Hematopoietic multipotent progenitor cell treated with erythropoietin and hydrocortisone succinate and interleukin-3 and kit ligand, for 6 days (in vitro differentiated cells): ENCODE measurements at regions not wholly inside any gene's neighbourhood (a gene's known extent, or its start where the extent isn't known, plus 50 kb on each side); places are given as distances from the start of the nearest gene placed in this dataset.

Experiments
- DNase-seq: peaks from one replicate; pipeline ENCODE4 v3.0.0-alpha.2; 2015

DNA sequence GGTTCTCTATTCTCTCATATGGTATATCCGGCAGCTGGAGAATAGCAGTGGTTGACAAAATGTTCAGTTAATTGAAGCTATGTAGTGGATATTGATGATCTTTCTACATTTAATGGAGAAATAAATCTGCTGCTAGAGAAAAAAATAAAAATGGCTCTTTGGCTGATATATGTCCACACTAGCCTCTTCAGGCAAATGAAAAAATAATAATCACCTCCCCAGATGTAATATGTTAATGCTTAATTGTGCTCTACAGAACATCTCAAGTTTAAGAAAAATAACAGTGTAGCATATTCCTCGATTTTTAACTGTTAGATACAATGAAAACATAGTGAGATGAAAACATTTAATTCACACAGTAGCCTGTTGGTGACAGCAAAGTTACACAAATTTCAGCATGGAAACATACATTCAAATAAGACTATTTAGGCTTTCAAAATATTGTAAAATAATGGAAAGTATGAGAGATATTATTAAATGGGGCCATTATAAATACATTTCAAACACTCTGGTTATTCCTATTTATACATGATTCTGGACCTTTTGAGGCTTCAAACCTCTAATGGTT, 543.0 kb downstream of the MAT2B start:
- DNase-seq: no peak

DNA sequence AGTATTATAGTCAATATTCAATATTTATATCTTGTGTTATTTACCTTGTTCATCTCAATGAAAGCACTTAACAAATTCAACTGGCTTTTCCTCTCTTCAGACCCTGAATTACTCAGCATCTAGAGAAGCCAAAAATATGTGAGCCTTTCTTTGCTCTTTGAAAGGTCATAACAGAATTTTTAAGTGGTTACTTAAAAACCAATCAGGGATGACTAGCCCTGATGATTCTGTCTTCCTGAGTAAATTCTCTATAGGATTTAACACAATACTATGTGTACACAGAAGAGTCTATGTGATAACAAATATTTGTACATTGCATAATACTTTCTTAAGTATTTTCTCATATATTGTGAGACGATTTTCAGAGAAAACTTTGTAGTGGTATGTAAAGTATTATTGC, 546.3 kb downstream of the MAT2B start:
- no peak for DNase-seq

- no peak for DNase-seq
Measured at GRCh38 chr5:164052536-164053093, 547.2 kb downstream of the MAT2B start.

DNA sequence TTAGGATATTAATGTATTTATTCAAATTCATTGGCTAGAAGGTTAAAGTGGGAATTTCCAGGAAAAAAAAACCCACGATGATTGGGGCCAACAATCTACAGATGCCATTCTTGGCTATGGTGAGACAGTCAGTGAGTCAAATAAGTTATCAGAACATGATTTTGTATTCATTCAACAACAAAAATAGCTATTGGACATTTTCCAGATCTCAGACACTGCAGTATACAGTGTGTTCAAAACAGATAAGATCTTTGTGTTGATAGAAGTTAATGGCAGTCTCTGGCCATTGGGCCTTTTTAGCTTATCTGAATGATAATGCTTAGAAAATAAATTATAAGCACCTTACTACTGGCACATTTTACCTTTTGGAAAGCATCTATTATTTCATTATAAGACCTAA, 547.7 kb downstream of the MAT2B start:
- DNase-seq: no peak

- DNase-seq: no peak
Measured at GRCh38 chr5:164054461-164054860, 549.0 kb downstream of the MAT2B start.

DNA sequence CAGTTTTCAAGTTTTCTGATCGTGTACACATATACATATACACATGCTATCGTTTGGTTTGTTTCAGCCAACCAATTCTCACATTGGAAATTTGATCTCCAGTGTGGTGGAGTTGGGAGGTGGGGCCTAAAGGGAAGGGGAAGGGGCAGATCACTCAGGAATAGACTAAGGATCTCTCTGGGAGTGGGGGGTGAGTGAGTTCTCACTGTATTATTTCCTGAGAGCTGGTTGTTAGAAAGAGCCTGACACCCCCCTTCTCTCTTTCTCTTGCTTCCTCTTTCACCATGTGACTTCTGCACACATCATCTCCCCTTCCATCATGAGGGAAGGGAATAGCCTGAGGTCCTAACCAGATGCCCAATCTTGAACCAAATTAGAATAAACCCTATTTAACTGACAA, 551.7 kb downstream of the MAT2B start:
- no peak for DNase-seq

DNA sequence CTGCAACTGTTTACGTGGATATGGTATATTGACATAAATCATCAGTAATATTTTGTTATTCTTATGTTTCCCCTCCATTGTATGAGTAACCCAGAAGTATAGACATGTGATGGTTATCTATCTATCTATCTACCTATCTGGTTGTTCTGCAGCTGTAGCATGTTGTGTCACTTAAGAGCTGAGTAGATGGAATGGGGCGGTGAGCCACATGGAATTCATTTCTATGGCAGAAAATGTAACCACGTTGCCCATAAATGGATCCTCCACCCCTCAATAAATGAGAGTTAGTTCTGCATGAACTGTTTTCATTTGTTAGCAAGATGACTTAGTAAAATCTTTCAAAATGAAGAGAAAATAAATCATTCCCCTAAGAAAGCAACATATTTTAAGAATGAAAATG, 553.2 kb downstream of the MAT2B start:
- DNase-seq: no peak

DNA sequence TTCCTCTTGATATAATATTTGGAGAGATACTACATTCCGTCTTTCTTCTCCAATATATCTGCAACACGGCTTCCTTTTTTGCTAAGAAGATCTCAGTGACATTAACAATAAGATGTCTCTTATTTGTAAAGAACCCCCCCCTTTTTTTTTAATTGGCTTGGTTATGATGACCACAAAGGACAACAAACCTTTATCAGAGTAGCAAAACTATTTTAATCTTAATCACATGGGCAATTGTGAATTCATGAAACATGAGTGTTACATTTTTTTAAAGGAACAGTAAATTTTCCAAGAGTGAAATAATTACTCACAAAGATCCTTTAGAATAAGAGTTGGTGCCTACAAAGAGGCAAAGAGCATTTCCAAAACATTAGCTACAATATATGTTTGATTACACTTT, 554.1 kb downstream of the MAT2B start:
- no peak for DNase-seq

GRCh38 chr5:164060786-164061355, 555.5 kb downstream of the MAT2B start:
- no peak for DNase-seq

DNA sequence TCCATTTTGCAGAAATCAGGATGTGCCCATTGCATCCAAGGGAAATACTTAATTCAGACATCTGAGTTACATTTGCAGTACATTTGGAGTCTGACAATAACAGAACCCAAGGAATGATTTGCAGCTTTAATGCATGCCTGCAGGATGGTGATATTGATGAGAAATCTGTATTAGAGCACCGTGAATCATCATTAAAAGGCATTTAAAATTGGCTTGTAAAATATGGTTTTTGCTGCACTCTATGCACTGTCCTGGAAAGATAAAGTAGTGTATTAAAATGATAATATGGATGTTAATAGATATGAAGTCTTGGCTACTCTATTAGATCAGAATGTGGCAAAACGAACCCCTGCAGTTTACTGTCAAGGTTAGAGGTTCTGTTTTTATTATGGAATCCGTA, 556.9 kb downstream of the MAT2B start:
- no peak for DNase-seq

GRCh38 chr5:164065266-164065665, 559.8 kb downstream of the MAT2B start:
- DNase-seq: no peak

GRCh38 chr5:164071671-164072070, 566.3 kb downstream of the MAT2B start:
- DNase-seq: no peak

DNA sequence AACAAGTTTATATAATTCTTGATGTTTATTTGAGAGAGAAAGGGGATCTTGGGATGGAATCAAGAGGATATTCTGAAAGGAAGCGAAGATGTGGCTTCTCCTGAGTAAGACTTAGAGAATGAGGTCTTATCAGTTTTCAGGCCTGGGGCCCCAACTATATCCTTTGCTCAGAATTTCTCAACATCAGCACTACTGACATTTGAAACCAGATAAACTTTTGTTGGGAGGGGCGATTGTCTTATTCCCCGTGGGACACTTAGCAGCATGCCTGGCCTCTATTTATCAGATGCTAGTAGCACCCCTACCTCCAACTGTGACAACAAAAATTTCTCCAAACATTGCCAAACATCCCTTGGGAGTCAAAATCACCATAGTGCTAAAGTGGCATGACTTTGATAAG, 567.7 kb downstream of the MAT2B start:
- no peak for DNase-seq

GRCh38 chr5:164076556-164076955, 571.1 kb downstream of the MAT2B start:
- no peak for DNase-seq

- DNase-seq: no peak
Measured at GRCh38 chr5:164090358-164090757, 584.9 kb downstream of the MAT2B start.

DNA sequence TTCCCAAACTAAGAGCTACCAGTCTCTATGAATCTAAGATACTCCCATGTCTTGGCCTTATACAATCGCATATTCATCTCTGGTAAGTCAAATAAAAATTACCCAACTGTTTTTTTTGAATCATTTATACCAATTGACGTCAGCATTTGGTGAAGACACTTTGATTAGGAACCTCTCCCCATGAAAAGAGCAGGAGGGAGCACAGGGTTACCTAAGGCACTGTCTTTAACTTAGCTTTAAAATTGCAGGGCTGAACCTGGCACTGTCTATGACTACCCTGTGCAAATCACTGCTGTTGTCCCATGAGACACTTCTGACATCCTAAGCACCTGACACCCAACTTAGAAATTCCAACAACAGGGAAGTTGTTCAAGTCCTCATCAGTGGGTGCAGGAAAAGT, 586.4 kb downstream of the MAT2B start:
- no peak for DNase-seq

GRCh38 chr5:164094291-164094690, 588.9 kb downstream of the MAT2B start:
- DNase-seq: no peak

DNA sequence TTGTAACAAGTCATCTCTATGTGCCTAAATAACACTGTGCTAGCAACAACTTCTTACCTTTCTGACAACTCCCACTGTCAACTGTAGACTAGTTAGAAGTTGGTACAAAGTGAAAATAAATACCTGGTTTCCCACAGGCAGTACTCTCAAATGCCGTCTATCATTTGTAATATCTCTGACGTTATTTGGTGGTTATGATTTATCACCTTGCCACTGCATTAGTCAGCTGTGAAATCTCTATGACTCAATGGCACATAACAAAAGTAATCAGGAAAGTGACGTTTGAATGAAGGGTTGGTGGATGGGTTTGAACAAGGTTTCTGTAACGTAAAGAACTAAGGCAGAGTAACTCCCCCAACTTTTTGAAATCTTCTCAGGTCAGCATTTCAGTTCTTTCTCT, 592.3 kb downstream of the MAT2B start:
- DNase-seq: no peak

DNA sequence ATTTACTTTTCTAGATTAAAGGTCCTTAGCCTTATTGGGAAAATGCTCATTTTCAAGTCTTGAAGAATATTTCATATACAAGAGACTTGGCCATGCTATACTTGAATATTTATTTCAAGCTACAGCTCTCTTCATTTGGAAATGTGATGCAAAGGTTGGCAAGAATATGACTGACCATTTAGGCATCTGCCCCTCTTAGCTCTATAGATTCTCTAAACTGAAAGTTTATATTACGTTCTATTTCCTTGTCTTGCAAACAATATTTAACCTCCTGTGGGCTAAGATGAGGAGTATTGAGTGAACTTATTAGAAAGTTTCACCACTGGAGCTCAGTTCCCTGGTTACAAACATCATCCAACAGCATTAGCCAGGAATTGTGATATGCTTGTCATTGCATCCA, 593.1 kb downstream of the MAT2B start:
- no peak for DNase-seq

- DNase-seq: no peak
Measured at GRCh38 chr5:164098979-164099378, 593.6 kb downstream of the MAT2B start.

DNA sequence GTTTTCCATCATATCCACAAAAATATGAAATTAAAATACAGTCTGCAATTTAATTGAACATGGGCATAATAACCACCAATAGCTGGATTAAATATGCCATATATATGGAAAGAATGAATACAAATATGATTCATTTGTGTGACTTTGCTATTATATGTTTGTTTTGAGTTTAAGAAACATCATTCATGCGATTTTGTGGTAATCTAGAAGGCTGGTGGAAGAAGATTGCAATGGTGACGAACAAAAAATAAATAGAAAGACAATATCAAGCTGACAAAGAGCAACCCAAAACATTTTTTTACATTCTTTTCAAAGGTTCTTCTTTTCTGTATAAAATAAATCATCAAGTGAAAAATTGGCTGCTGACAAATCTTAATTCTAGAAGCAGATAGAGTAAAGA, 610.0 kb downstream of the MAT2B start:
- no peak for DNase-seq

- DNase-seq: no peak
Measured at GRCh38 chr5:164119806-164120447, 614.5 kb downstream of the MAT2B start.

DNA sequence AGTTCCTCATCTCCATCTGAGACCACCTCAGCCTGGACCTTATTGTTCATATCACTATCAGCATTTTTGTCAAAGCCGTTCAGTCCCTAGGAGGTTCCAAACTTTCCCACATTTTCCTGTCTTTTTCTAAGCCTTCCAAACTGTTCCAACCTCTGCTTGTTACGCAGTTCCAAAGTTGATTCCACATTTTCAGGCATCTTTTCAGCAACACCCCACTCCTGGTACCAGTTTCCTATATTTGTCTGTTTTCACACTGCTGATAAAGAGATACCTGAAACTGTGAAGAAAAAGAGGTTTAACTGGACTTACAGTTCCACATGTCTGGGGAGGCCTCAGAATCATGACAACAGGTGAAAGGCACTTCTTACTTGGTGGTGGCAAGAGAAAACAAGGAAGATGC, 622.1 kb downstream of the MAT2B start:
- DNase-seq: no peak

GRCh38 chr5:164132358-164132757, 626.9 kb downstream of the MAT2B start:
- no peak for DNase-seq

GRCh38 chr5:164137095-164137494, 631.7 kb downstream of the MAT2B start:
- DNase-seq: no peak
